ENCODE measurements at regions not wholly inside any gene's neighbourhood (a gene's known extent, or its start where the extent isn't known, plus 50 kb on each side); places are given as distances from the start of the nearest gene placed in this dataset.

DNA sequence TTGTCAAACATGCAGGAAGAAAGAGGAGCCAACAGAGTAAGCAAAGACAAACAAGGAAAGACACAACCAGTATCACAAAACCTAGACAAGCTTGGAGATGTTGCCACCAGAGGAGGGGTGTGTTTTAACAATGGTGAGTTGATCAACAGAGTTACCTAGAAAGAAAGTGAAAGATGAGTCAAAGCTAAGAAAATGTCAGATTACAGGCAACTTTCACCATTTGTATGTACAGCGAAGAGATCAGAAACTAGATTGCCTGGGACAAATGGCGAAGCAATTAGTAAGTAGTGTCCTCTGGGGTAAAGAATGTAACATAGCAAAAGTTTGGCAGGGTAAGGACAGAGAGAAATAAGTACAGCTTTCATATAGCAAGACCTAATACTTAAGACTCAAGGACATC, 51.6 kb upstream of the POU3F2 start:
- intact Hi-C loops (cut with DNase I): no loop called here
- no peak for ATAC-seq
- WGBS, 4 donors: 41 to 94% (median 52%) methylated on average over 2 of the region's 2 CpGs

DNA sequence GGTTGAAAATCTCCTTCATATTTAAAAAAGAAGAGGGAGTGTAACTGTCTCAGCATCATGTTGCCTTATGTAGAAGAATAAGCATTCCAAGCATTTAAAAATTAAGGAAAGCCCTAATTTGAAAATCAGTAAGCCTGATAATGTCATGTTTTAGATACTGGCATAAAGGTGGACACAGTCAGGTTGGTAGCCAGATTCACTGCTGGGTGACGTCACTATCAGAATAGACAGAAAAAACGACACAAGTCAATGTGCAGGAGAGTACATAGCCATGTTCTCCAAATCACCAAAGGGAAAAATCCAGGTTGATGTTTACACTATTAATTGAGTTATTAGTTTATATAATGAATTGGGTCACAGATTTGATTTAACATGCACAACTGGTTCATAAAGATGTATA, 50.8 kb upstream of the POU3F2 start:
- TF ChIP-seq, protein P1, sequence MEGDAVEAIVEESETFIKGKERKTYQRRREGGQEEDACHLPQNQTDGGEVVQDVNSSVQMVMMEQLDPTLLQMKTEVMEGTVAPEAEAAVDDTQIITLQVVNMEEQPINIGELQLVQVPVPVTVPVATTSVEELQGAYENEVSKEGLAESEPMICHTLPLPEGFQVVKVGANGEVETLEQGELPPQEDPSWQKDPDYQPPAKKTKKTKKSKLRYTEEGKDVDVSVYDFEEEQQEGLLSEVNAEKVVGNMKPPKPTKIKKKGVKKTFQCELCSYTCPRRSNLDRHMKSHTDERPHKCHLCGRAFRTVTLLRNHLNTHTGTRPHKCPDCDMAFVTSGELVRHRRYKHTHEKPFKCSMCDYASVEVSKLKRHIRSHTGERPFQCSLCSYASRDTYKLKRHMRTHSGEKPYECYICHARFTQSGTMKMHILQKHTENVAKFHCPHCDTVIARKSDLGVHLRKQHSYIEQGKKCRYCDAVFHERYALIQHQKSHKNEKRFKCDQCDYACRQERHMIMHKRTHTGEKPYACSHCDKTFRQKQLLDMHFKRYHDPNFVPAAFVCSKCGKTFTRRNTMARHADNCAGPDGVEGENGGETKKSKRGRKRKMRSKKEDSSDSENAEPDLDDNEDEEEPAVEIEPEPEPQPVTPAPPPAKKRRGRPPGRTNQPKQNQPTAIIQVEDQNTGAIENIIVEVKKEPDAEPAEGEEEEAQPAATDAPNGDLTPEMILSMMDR (IDR thresholded peaks at IDR 0.05): no peak
- TF ChIP-seq POLR2A (IDR thresholded peaks at IDR 0.05): no peak
- WGBS, 4 donors: 59 to 77% (median 67%) methylated on average over 2 of the region's 2 CpGs
- Histone ChIP-seq H3K4me1 (no peaks in the 10 kb centered on the region), H3K9me3 (no peaks in the 10 kb centered on the region), H3K4me3 (no peak overlapping the region), H3K27me3 (peaks cover 0 to 50% (median 9%) of the 10 kb centered on the region in 9 donors), H3K27ac (no peak overlapping the region), H3K36me3 (no peaks in the 10 kb centered on the region)
- no peak for DNase-seq
- ATAC-seq: no peak
- intact Hi-C loops (cut with DNase I): no loop called here

More for the DNA sequence above, 51.6 kb upstream of the POU3F2 start:
- no peak for DNase-seq
- H3K27me3 ChIP-seq: peaks cover 0 to 45% (median 4%) of the 10 kb centered on the region in 9 donors
- H3K36me3 ChIP-seq: no peaks in the 10 kb centered on the region
- no peak overlapping the region for H3K27ac ChIP-seq
- no peak overlapping the region for H3K4me3 ChIP-seq
- TF ChIP-seq POLR2A (IDR thresholded peaks at IDR 0.05): no peak
- TF ChIP-seq, protein P1 (IDR thresholded peaks at IDR 0.05): no peak
- no peaks in the 10 kb centered on the region for H3K4me1 ChIP-seq
- no peaks in the 10 kb centered on the region for H3K9me3 ChIP-seq

MicroRNAs encoded in the stretch of these regions (microRNA counts, 767-probe panel; counts per million panel counts)
- microRNA hsa-miR-2113: 0 to 71.6 counts per million in 2 donors

Small RNA genes in the stretch of these regions (microRNA-seq; reads per million reads assigned to microRNA genes)
- 0 reads per million in 4 donors for gene MIR2113
